Endodermal cell (in vitro differentiated cells): ENCODE measurements at regions not wholly inside any gene's neighbourhood (a gene's known extent, or its start where the extent isn't known, plus 50 kb on each side); places are given as distances from the start of the nearest gene placed in this dataset.
"Not testable (repeated sequence)": the region's sequence is repeated elsewhere in the genome, so short reads cannot be mapped to it uniquely, and the experiment has no call there.

ENCODE experiments used
- DNase-seq: peaks from one replicate; pipeline ENCODE4 v3.0.0-alpha.2; 2017
- H3K27ac ChIP-seq: 2 replicates; pipeline ENCODE4 v1.5.1; 2013; ENCODE audit warnings: mild to moderate bottlenecking, low read depth, low read length, moderate library complexity
- H3K27me3 ChIP-seq: 2 replicates; pipeline ENCODE4 v1.6.1; 2013; ENCODE audit warnings: mild to moderate bottlenecking, low read length, moderate library complexity; ENCODE audit not compliant: insufficient read depth, control insufficient read depth, poor library complexity, severe bottlenecking
- H3K36me3 ChIP-seq: 2 replicates; pipeline ENCODE4 v1.7.0; 2013; ENCODE audit warnings: mild to moderate bottlenecking, low read length, moderate library complexity; ENCODE audit not compliant: control insufficient read depth, insufficient read depth
- H3K4me1 ChIP-seq: one replicate; pipeline ENCODE4 v1.7.0; 2013; ENCODE audit warnings: low read length; ENCODE audit not compliant: control insufficient read depth, insufficient read depth
- H3K4me3 ChIP-seq: 2 replicates; pipeline ENCODE4 v1.5.1; 2013; ENCODE audit warnings: mild to moderate bottlenecking, low read length, moderate library complexity
- H3K9ac ChIP-seq: 2 replicates; pipeline ENCODE4 v1.6.1; 2013; ENCODE audit warnings: mild to moderate bottlenecking, low read length, moderate library complexity; ENCODE audit not compliant: poor library complexity, severe bottlenecking; ENCODE audit errors: extremely low read depth
- H3K9me3 ChIP-seq: 2 replicates; pipeline ENCODE4 v1.6.1; 2013; ENCODE audit warnings: mild to moderate bottlenecking, low read length, moderate library complexity; ENCODE audit not compliant: control insufficient read depth
- H3K27ac Mint-ChIP-seq: 2 replicates; pipeline ENCODE4 v1.8.0; 2020; ENCODE audit warnings: mixed read lengths
- H3K27me3 Mint-ChIP-seq: 2 replicates; pipeline ENCODE4 v1.8.0; 2021; ENCODE audit warnings: mild to moderate bottlenecking, mixed read lengths; ENCODE audit not compliant: insufficient read depth
- H3K36me3 Mint-ChIP-seq: 2 replicates; pipeline ENCODE4 v1.8.0; 2020; ENCODE audit warnings: low read depth, mixed read lengths
- H3K4me1 Mint-ChIP-seq: 2 replicates; pipeline ENCODE4 v1.8.0; 2020; ENCODE audit warnings: mixed read lengths
- H3K4me3 Mint-ChIP-seq: 2 replicates; pipeline ENCODE4 v1.8.0; 2020; ENCODE audit warnings: mild to moderate bottlenecking, moderate library complexity, mixed read lengths
- H3K9me3 Mint-ChIP-seq: 2 replicates; pipeline ENCODE4 v1.8.0; 2020; ENCODE audit warnings: mild to moderate bottlenecking, mixed read lengths
- CTCF ChIP-seq: fragments of 200-600 bp; sonication (generic); conservative IDR thresholded peaks from 2 replicates; pipeline ENCODE4 v1.5.0; 2021; ENCODE audit warnings: antibody characterized with exemption, mild to moderate bottlenecking
- WGBS, 2 experiments: methylation state at CpG; one replicate each; pipeline versions ENCODE4 v1.1.5 to v1.1.7; 2013; ENCODE audit warnings: missing lambda C conversion rate in 2 of 2, mixed read lengths in 1 of 2; ENCODE audit not compliant: insufficient coverage in 1 of 2, insufficient read length in 1 of 2; 5-methylcytosine and 5-hydroxymethylcytosine counted together

GRCh38 chr9:108743901-108744371 is 111.8 kb downstream of the ACTL7B start:
- Histone ChIP-seq H3K4me1 (peaks cover 8% of the 10 kb centered on the region), H3K27me3 (no peaks in the 10 kb centered on the region), H3K4me3 (no peak overlapping the region), H3K9ac (no peak overlapping the region), H3K36me3 (no peaks in the 10 kb centered on the region), H3K9me3 (no peaks in the 10 kb centered on the region), H3K27ac (peak overlapping the region; percentile 72)
- H3K27me3 Mint-ChIP-seq: peaks cover 2% of the 10 kb centered on the region
- WGBS, 2 experiments: 65 to 74% methylated on average over 6 of the region's 6 CpGs
- DNase-seq: peak; percentile 52
- no peaks in the 10 kb centered on the region for H3K9me3 Mint-ChIP-seq
- no peaks in the 10 kb centered on the region for H3K36me3 Mint-ChIP-seq
- H3K4me3 Mint-ChIP-seq: no peak overlapping the region
- no peak overlapping the region for H3K27ac Mint-ChIP-seq
- no peaks in the 10 kb centered on the region for H3K4me1 Mint-ChIP-seq
- TF ChIP-seq CTCF: no peak

GRCh38 chr9:108743416-108743815 is 112.4 kb downstream of the ACTL7B start:
- Histone ChIP-seq H3K36me3 (no peaks in the 10 kb centered on the region), H3K4me3 (no peak overlapping the region), H3K27me3 (no peaks in the 10 kb centered on the region), H3K27ac (peak overlapping the region; percentile 72), H3K4me1 (peaks cover 8% of the 10 kb centered on the region), H3K9ac (no peak overlapping the region), H3K9me3 (no peaks in the 10 kb centered on the region)
- Mint-ChIP-seq H3K4me3 (no peak overlapping the region), H3K9me3 (no peaks in the 10 kb centered on the region), H3K36me3 (no peaks in the 10 kb centered on the region), H3K4me1 (no peaks in the 10 kb centered on the region), H3K27me3 (peaks cover 2% of the 10 kb centered on the region), H3K27ac (no peak overlapping the region)
- TF ChIP-seq CTCF: no peak
- no peak for DNase-seq
- 60 to 84% methylated on average over 1 to 2 of the region's 2 CpGs for WGBS, 2 experiments

GRCh38 chr9:108742191-108742590 is 113.6 kb downstream of the ACTL7B start:
- TF ChIP-seq CTCF: no peak
- Histone ChIP-seq H3K27me3 (no peaks in the 10 kb centered on the region), H3K27ac (no peak overlapping the region), H3K4me3 (no peak overlapping the region), H3K9me3 (no peaks in the 10 kb centered on the region), H3K36me3 (no peaks in the 10 kb centered on the region), H3K9ac (no peak overlapping the region), H3K4me1 (peaks cover 8% of the 10 kb centered on the region)
- H3K27me3 Mint-ChIP-seq: peaks cover 2% of the 10 kb centered on the region
- H3K36me3 Mint-ChIP-seq: no peaks in the 10 kb centered on the region
- H3K27ac Mint-ChIP-seq: no peak overlapping the region
- no peak overlapping the region for H3K4me3 Mint-ChIP-seq
- DNase-seq: no peak
- no peaks in the 10 kb centered on the region for H3K9me3 Mint-ChIP-seq
- 76 to 83% methylated on average over 4 to 5 of the region's 5 CpGs for WGBS, 2 experiments
- no peaks in the 10 kb centered on the region for H3K4me1 Mint-ChIP-seq

GRCh38 chr9:108731292-108731691 is 124.5 kb downstream of the ACTL7B start:
- not testable (repeated sequence) for DNase-seq, H3K27me3 ChIP-seq, H3K4me1 ChIP-seq, H3K27me3 Mint-ChIP-seq, H3K4me3 ChIP-seq, H3K9me3 Mint-ChIP-seq, H3K27ac ChIP-seq, H3K9ac ChIP-seq, H3K9me3 ChIP-seq, H3K4me1 Mint-ChIP-seq, H3K36me3 ChIP-seq, H3K36me3 Mint-ChIP-seq, H3K4me3 Mint-ChIP-seq, H3K27ac Mint-ChIP-seq
- WGBS, 2 experiments: no CpG with 5 or more reads among the region's 1 CpG
